Fibroblast of skin of scalp (primary cell): ENCODE measurements at regions not wholly inside any gene's neighbourhood (a gene's known extent, or its start where the extent isn't known, plus 50 kb on each side); places are given as distances from the start of the nearest gene placed in this dataset.
A peak's percentile ranks its signal among the peaks of the same experiment; 100 is the strongest.
"Not testable (repeated sequence)": the region's sequence is repeated elsewhere in the genome, so short reads cannot be mapped to it uniquely, and the experiment has no call there.

Experiments
- DNase-seq: peaks from one replicate; pipeline ENCODE4 v3.0.0-alpha.2; 2013

GRCh38 chr5:102666164-102666946 is 88.8 kb upstream of the PAM start:
- peak; percentile 27 for DNase-seq

- DNase-seq, result no peak
These were observed 86.7 kb upstream of the PAM start for GRCh38 chr5:102668220-102668932.

- peak; percentile 1 for DNase-seq
These were observed 84.8 kb upstream of the PAM start for GRCh38 chr5:102670224-102670836.

GRCh38 chr5:102671033-102671734 is 83.9 kb upstream of the PAM start:
- not testable (repeated sequence) for DNase-seq

GRCh38 chr5:102678267-102679058 is 76.6 kb upstream of the PAM start:
- DNase-seq, result peak; percentile 33

GRCh38 chr5:102681403-102681983 is 73.6 kb upstream of the PAM start:
- peak; percentile 78 for DNase-seq

GRCh38 chr5:102682101-102682647 is 72.9 kb upstream of the PAM start:
- no peak for DNase-seq

- DNase-seq, result not testable (repeated sequence)
These were observed 67.0 kb upstream of the PAM start for GRCh38 chr5:102688076-102688475.

- not testable (repeated sequence) for DNase-seq
These were observed 66.3 kb upstream of the PAM start for GRCh38 chr5:102688581-102689342.

GRCh38 chr5:102690910-102691309 is 64.2 kb upstream of the PAM start:
- no peak for DNase-seq

GRCh38 chr5:102691434-102691833 is 63.7 kb upstream of the PAM start:
- DNase-seq, result no peak

GRCh38 chr5:102700120-102700831 is 54.8 kb upstream of the PAM start:
- no peak for DNase-seq

GRCh38 chr5:102700916-102701315 is 54.2 kb upstream of the PAM start:
- no peak for DNase-seq

GRCh38 chr5:102701748-102702147 is 53.4 kb upstream of the PAM start:
- no peak for DNase-seq
